ENCODE measurements at regions not wholly inside any gene's neighbourhood (a gene's known extent, or its start where the extent isn't known, plus 50 kb on each side); places are given as distances from the start of the nearest gene placed in this dataset.

DNA sequence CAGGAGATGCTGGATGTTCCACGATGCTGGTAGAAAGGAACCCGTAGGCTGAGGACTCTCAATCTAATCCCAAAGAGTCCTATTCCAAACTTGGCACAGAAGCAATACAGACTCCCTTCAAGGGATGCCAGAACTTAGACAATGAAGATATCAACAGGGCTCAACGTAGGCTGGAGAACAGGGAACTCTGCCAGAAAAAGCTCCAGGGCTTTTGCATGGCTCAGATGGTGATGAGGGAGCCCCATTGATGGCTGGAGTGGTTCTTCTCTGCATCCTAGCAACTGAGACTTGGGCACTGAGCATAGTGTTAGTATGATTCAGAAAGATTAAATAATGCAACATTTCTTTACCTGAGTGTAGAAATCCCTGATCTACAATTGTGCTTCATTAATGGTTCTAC is 117.2 kb upstream of the NCK2 start:
- H3K27me3 ChIP-seq (replicated peaks; ENCODE audit: insufficient read depth, low read depth, low read length, poor library complexity) = peaks cover 4% of the 10 kb centered on the region
- H3K27ac ChIP-seq (ENCODE audit: low read depth, low read length, poor library complexity, severe bottlenecking) = no peak overlapping the region
- no peaks in the 10 kb centered on the region for H3K36me3 ChIP-seq (ENCODE audit: insufficient read depth, low read length, poor library complexity, severe bottlenecking)
- no peaks in the 10 kb centered on the region for H3K4me1 ChIP-seq (ENCODE audit: insufficient read depth, low read length, poor library complexity, severe bottlenecking)
- TF ChIP-seq, protein P1, sequence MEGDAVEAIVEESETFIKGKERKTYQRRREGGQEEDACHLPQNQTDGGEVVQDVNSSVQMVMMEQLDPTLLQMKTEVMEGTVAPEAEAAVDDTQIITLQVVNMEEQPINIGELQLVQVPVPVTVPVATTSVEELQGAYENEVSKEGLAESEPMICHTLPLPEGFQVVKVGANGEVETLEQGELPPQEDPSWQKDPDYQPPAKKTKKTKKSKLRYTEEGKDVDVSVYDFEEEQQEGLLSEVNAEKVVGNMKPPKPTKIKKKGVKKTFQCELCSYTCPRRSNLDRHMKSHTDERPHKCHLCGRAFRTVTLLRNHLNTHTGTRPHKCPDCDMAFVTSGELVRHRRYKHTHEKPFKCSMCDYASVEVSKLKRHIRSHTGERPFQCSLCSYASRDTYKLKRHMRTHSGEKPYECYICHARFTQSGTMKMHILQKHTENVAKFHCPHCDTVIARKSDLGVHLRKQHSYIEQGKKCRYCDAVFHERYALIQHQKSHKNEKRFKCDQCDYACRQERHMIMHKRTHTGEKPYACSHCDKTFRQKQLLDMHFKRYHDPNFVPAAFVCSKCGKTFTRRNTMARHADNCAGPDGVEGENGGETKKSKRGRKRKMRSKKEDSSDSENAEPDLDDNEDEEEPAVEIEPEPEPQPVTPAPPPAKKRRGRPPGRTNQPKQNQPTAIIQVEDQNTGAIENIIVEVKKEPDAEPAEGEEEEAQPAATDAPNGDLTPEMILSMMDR (conservative IDR thresholded peaks at IDR 0.05; ENCODE audit: low read depth, low read length) = no peak
- TF ChIP-seq EZH2 (IDR thresholded peaks at IDR 0.05; ENCODE audit: borderline replicate concordance, low read depth, low read length, poor library complexity, severe bottlenecking) = no peak
- BruUV-seq (replicated peaks) = no TSS peak
- POLR2A ChIA-PET (ENCODE audit: low non-redundant PET) = no interaction called here
- intact Hi-C loops (cut with micrococcal nuclease; ENCODE audit: unreplicated experiment) = no loop called here
- H3K9me3 ChIP-seq (ENCODE audit: low read depth, low read length, poor library complexity, severe bottlenecking) = no peaks in the 10 kb centered on the region
- no peak overlapping the region for H3K4me3 ChIP-seq (ENCODE audit: low read depth, low read length, poor library complexity, severe bottlenecking)
- CTCF ChIA-PET = no interaction called here
- no peak for DNase-seq (ENCODE audit: low spot score)

DNA sequence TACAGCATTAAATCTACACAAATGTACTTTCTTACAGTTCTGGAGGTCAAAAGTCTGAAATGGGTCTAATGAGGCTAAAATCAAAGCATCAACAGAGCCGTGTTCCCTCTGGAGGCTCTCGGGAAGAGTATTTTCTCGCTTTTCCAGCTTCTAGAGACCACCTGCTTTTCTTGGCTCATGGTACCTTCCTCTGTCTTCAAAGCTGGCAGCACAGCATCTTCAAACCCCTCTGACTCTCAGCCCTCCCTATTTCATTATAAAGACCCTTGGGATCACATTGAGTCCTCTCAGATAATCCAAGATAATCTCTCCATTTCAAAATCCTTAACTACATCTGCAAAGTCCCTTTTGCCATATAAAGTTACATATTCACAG is 117.8 kb upstream of the NCK2 start:
- Histone ChIP-seq H3K36me3 (ENCODE audit: insufficient read depth, low read length, poor library complexity, severe bottlenecking) (no peaks in the 10 kb centered on the region), H3K9me3 (ENCODE audit: low read depth, low read length, poor library complexity, severe bottlenecking) (no peaks in the 10 kb centered on the region), H3K27me3 (replicated peaks; ENCODE audit: insufficient read depth, low read depth, low read length, poor library complexity) (peaks cover 4% of the 10 kb centered on the region), H3K4me3 (ENCODE audit: low read depth, low read length, poor library complexity, severe bottlenecking) (no peak overlapping the region), H3K27ac (ENCODE audit: low read depth, low read length, poor library complexity, severe bottlenecking) (no peak overlapping the region), H3K4me1 (ENCODE audit: insufficient read depth, low read length, poor library complexity, severe bottlenecking) (no peaks in the 10 kb centered on the region)
- no TSS peak for BruUV-seq (replicated peaks)
- ChIA-PET CTCF (no interaction called here), POLR2A (ENCODE audit: low non-redundant PET) (no interaction called here)
- DNase-seq (ENCODE audit: low spot score) = no peak
- intact Hi-C loops (cut with micrococcal nuclease; ENCODE audit: unreplicated experiment) = no loop called here
- TF ChIP-seq, protein P1 (conservative IDR thresholded peaks at IDR 0.05; ENCODE audit: low read depth, low read length) = no peak
- no peak for TF ChIP-seq EZH2 (IDR thresholded peaks at IDR 0.05; ENCODE audit: borderline replicate concordance, low read depth, low read length, poor library complexity, severe bottlenecking)

DNA sequence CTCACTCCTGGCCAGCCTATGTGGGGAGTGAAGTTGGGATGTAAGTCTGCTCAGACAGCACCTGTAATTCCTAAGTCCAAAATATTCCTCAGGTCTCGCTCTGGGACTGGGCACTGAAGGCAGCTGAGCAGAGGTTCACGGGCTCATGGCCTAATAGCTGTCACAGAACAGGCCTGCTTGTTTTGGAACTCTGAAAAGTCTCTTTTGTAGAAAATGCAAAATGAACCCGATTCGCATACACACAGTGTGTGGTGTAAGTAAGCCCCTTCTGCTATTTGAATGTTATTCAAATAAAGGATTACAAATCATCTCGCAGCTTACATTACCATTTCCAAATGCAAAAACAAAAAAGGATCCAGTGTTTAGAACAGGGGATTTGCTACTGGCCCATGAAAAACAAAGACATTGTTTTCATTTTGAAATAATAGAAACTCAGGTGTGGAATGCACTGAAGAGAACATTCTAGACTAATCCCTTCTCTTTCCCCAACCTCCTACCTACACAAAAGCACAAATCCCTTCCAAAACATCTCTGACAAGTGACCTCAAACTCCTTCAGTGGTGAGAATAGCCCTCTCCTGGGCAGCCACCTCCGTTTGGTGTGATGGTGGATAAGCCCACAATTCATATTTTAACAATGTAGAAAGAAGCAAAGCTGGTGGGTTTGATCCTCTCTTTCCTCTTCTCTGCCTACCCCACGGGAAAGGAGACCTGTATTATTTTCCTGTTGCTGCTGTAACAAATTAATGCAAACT is 118.3 kb upstream of the NCK2 start:
- no peaks in the 10 kb centered on the region for H3K9me3 ChIP-seq (ENCODE audit: low read depth, low read length, poor library complexity, severe bottlenecking)
- H3K4me1 ChIP-seq (ENCODE audit: insufficient read depth, low read length, poor library complexity, severe bottlenecking) = no peaks in the 10 kb centered on the region
- intact Hi-C loops (cut with micrococcal nuclease; ENCODE audit: unreplicated experiment) = no loop called here
- no peak for TF ChIP-seq EZH2 (IDR thresholded peaks at IDR 0.05; ENCODE audit: borderline replicate concordance, low read depth, low read length, poor library complexity, severe bottlenecking)
- TF ChIP-seq, protein P1 (conservative IDR thresholded peaks at IDR 0.05; ENCODE audit: low read depth, low read length) = no peak
- DNase-seq (ENCODE audit: low spot score) = no peak
- no TSS peak for BruUV-seq (replicated peaks)
- H3K36me3 ChIP-seq (ENCODE audit: insufficient read depth, low read length, poor library complexity, severe bottlenecking) = no peaks in the 10 kb centered on the region
- peaks cover 3% of the 10 kb centered on the region for H3K27me3 ChIP-seq (replicated peaks; ENCODE audit: insufficient read depth, low read depth, low read length, poor library complexity)
- CTCF ChIA-PET = no interaction called here
- H3K27ac ChIP-seq (ENCODE audit: low read depth, low read length, poor library complexity, severe bottlenecking) = no peak overlapping the region
- POLR2A ChIA-PET (ENCODE audit: low non-redundant PET) = no interaction called here
- H3K4me3 ChIP-seq (ENCODE audit: low read depth, low read length, poor library complexity, severe bottlenecking) = no peak overlapping the region
